Karpas-422 (cell line): ENCODE measurements at regions not wholly inside any gene's neighbourhood (a gene's known extent, or its start where the extent isn't known, plus 50 kb on each side); places are given as distances from the start of the nearest gene placed in this dataset.

ENCODE experiments used
- DNase-seq: peaks from one replicate; pipeline ENCODE4 v3.0.0-alpha.2; 2015
- H2AFZ ChIP-seq: fragments of 200-600 bp; sonication (generic); 2 replicates; pipeline ENCODE4 v1.6.1; 2014; ENCODE audit warnings: antibody characterized with exemption, low read length, mixed read lengths
- H3K27ac ChIP-seq: fragments of 200-600 bp; sonication (generic); 2 replicates; pipeline ENCODE4 v1.5.1; 2014; ENCODE audit warnings: mild to moderate bottlenecking, low read length, moderate library complexity
- H3K27me3 ChIP-seq: fragments of 200-600 bp; sonication (generic); 2 replicates; pipeline ENCODE4 v1.6.1; 2014; ENCODE audit warnings: low read length, mixed read lengths
- H3K36me3 ChIP-seq: fragments of 200-600 bp; sonication (generic); 2 replicates; pipeline ENCODE4 v1.6.1; 2014; ENCODE audit warnings: low read length, mixed read lengths; ENCODE audit not compliant: insufficient read depth
- H3K4me1 ChIP-seq: fragments of 200-600 bp; sonication (generic); 2 replicates; pipeline ENCODE4 v1.6.1; 2014; ENCODE audit warnings: mild to moderate bottlenecking, low read length, mixed read lengths
- H3K4me2 ChIP-seq: fragments of 200-600 bp; sonication (generic); 2 replicates; pipeline ENCODE4 v1.6.1; 2014; ENCODE audit warnings: low read length, low read depth, mild to moderate bottlenecking; ENCODE audit not compliant: poor library complexity, severe bottlenecking
- H3K4me3 ChIP-seq: fragments of 200-600 bp; sonication (generic); 2 replicates; pipeline ENCODE4 v1.5.1; 2014; ENCODE audit warnings: mild to moderate bottlenecking, antibody characterized with exemption, low read length, mixed read lengths
- H3K79me2 ChIP-seq: fragments of 200-600 bp; sonication (generic); 2 replicates; pipeline ENCODE4 v1.6.1; 2014; ENCODE audit warnings: mild to moderate bottlenecking, low read length, mixed read lengths
- H3K9ac ChIP-seq: fragments of 200-600 bp; sonication (generic); 2 replicates; pipeline ENCODE4 v1.6.0; 2014; ENCODE audit warnings: low read length
- H3K9me2 ChIP-seq: fragments of 200-600 bp; sonication (generic), shearing (Covaris generic); replicated peaks from 2 replicates; pipeline ENCODE4 v1.6.0; 2014; ENCODE audit warnings: mild to moderate bottlenecking, low read length, moderate library complexity; ENCODE audit not compliant: insufficient read depth
- H3K9me3 ChIP-seq: fragments of 300-700, 200-600 bp; sonication (generic); 2 replicates; pipeline ENCODE4 v1.6.1; 2014; ENCODE audit warnings: low read length, mixed read lengths
- H4K20me1 ChIP-seq: fragments of 200-600 bp; sonication (generic); 2 replicates; pipeline ENCODE4 v1.6.1; 2014; ENCODE audit warnings: mild to moderate bottlenecking, antibody characterized with exemption, low read length, low read depth; ENCODE audit not compliant: insufficient read depth

GRCh38 chr3:23113455-23114171, 89.5 kb upstream of the UBE2E2 start:
- Histone ChIP-seq H3K4me3 (no peak overlapping the region), H3K27ac (no peak overlapping the region), H3K9ac (no peak overlapping the region), H3K27me3 (no peaks in the 10 kb centered on the region), H3K36me3 (no peaks in the 10 kb centered on the region), H3K4me2 (no peak overlapping the region), H3K9me3 (no peaks in the 10 kb centered on the region), H3K9me2 (no peaks in the 10 kb centered on the region), H3K4me1 (no peaks in the 10 kb centered on the region), H2AFZ (no peak overlapping the region), H4K20me1 (no peaks in the 10 kb centered on the region), H3K79me2 (no peaks in the 10 kb centered on the region)
- DNase-seq: no peak

- Histone ChIP-seq H3K4me3 (no peak overlapping the region), H3K36me3 (no peaks in the 10 kb centered on the region), H2AFZ (no peak overlapping the region), H3K9me2 (no peaks in the 10 kb centered on the region), H3K27me3 (no peaks in the 10 kb centered on the region), H3K4me2 (no peak overlapping the region), H4K20me1 (no peaks in the 10 kb centered on the region), H3K4me1 (no peaks in the 10 kb centered on the region), H3K27ac (no peak overlapping the region), H3K9ac (no peak overlapping the region), H3K9me3 (no peaks in the 10 kb centered on the region), H3K79me2 (no peaks in the 10 kb centered on the region)
- DNase-seq: no peak
These were observed 88.7 kb upstream of the UBE2E2 start for GRCh38 chr3:23114432-23114831.

DNA sequence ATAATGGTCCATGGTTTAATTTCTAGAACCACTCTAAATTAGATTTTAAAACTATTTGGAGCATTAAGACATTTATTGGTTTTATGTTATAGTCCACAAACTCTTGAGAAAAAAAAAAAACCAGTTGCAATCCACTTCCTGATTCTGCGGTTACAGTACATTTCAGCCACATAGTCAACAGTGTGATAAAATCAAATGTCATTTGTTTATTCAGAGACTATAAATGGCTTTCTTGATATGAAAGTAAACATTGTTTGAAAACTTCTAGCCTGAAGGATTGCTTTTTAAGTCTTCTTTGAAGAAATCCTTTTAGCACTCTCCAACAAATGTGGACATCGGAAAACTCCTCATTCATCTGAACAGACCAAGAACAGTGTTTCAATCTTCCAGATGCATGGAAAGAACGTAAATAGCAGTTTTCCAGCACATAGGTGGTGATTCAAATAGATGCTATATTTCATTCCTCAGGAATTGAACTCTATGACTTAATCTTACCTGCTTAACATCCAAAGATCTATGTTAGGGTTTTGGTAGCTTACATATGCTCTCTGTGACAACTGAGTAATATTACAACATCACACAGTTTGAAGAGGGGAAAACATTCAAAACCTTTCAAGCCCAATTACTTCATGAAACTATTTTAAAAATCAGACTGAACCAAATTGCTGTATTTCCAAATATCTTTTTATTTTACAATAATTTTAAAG, 87.8 kb upstream of the UBE2E2 start:
- Histone ChIP-seq H3K79me2 (no peaks in the 10 kb centered on the region), H3K27me3 (no peaks in the 10 kb centered on the region), H3K4me1 (no peaks in the 10 kb centered on the region), H3K27ac (no peak overlapping the region), H3K9me3 (no peaks in the 10 kb centered on the region), H3K4me3 (no peak overlapping the region), H3K36me3 (no peaks in the 10 kb centered on the region), H3K4me2 (no peak overlapping the region), H4K20me1 (no peaks in the 10 kb centered on the region), H3K9ac (no peak overlapping the region), H2AFZ (no peak overlapping the region), H3K9me2 (no peaks in the 10 kb centered on the region)
- DNase-seq: no peak

GRCh38 chr3:23116081-23116837, 86.9 kb upstream of the UBE2E2 start:
- Histone ChIP-seq H3K27ac (no peak overlapping the region), H3K36me3 (no peaks in the 10 kb centered on the region), H4K20me1 (no peaks in the 10 kb centered on the region), H3K79me2 (no peaks in the 10 kb centered on the region), H3K9me2 (no peaks in the 10 kb centered on the region), H3K9ac (no peak overlapping the region), H3K4me3 (no peak overlapping the region), H2AFZ (no peak overlapping the region), H3K4me1 (no peaks in the 10 kb centered on the region), H3K4me2 (no peak overlapping the region), H3K27me3 (no peaks in the 10 kb centered on the region), H3K9me3 (no peaks in the 10 kb centered on the region)
- no peak for DNase-seq

GRCh38 chr3:23117856-23118255, 85.3 kb upstream of the UBE2E2 start:
- Histone ChIP-seq H3K36me3 (no peaks in the 10 kb centered on the region), H3K27ac (no peak overlapping the region), H3K9ac (no peak overlapping the region), H3K4me1 (no peaks in the 10 kb centered on the region), H3K79me2 (no peaks in the 10 kb centered on the region), H3K4me3 (no peak overlapping the region), H3K9me3 (no peaks in the 10 kb centered on the region), H3K9me2 (no peaks in the 10 kb centered on the region), H4K20me1 (no peaks in the 10 kb centered on the region), H3K4me2 (no peak overlapping the region), H2AFZ (no peak overlapping the region), H3K27me3 (no peaks in the 10 kb centered on the region)
- DNase-seq: no peak

DNA sequence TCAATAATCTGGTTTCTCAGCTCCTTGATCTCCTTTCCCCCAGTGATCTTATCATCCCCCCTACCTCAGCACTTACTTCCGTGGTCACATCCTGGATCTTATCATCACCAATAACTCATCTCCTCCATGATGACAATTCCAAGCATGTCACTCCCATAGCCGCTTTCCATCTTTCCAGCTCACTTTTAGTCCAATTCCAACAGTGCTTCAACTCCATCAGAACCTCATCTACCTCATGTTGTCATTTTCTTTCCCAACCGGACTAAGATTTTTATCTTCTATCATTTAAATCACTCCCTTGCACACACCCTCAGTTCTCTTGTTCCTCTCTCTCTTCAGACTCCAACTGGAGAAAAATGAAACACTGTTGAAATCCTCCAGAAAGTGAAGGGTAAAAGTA, 75.9 kb upstream of the UBE2E2 start:
- no peak overlapping the region for H3K4me2 ChIP-seq
- no peak for DNase-seq
- H3K4me1 ChIP-seq: no peaks in the 10 kb centered on the region
- no peak overlapping the region for H3K9ac ChIP-seq
- H4K20me1 ChIP-seq: no peaks in the 10 kb centered on the region
- H3K36me3 ChIP-seq: no peaks in the 10 kb centered on the region
- H3K4me3 ChIP-seq: no peak overlapping the region
- no peaks in the 10 kb centered on the region for H3K27me3 ChIP-seq
- no peaks in the 10 kb centered on the region for H3K9me3 ChIP-seq
- H3K27ac ChIP-seq: no peak overlapping the region
- no peaks in the 10 kb centered on the region for H3K9me2 ChIP-seq
- H3K79me2 ChIP-seq: no peaks in the 10 kb centered on the region
- no peak overlapping the region for H2AFZ ChIP-seq

GRCh38 chr3:23128655-23129054, 74.5 kb upstream of the UBE2E2 start:
- no peaks in the 10 kb centered on the region for H3K9me2 ChIP-seq
- no peak overlapping the region for H3K4me2 ChIP-seq
- H3K27me3 ChIP-seq: no peaks in the 10 kb centered on the region
- H3K9me3 ChIP-seq: no peaks in the 10 kb centered on the region
- no peaks in the 10 kb centered on the region for H3K79me2 ChIP-seq
- H3K27ac ChIP-seq: no peak overlapping the region
- H3K9ac ChIP-seq: no peak overlapping the region
- no peak overlapping the region for H3K4me3 ChIP-seq
- no peaks in the 10 kb centered on the region for H3K4me1 ChIP-seq
- no peak overlapping the region for H2AFZ ChIP-seq
- no peaks in the 10 kb centered on the region for H4K20me1 ChIP-seq
- H3K36me3 ChIP-seq: no peaks in the 10 kb centered on the region
- DNase-seq: no peak

DNA sequence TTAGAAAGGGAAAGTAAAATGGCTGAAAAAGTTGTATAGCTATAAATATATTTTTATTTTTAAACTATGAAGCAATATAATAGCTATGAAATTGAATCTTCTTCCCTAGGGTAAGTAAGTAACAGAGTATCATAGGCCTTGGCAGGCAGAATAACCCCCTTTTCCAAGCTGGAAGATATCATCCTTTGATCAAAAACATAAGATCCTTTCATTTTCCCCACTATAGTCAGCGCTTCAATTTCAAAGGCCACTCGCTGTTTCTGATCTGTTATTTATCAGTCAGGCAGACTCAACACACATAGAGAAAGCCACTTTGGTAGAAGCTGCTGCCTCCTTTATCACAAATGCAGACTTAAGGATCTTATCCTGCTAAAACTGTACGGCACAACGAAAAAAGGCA, 74.0 kb upstream of the UBE2E2 start:
- H3K4me3 ChIP-seq: no peak overlapping the region
- no peaks in the 10 kb centered on the region for H3K9me3 ChIP-seq
- H3K4me1 ChIP-seq: no peaks in the 10 kb centered on the region
- no peaks in the 10 kb centered on the region for H3K27me3 ChIP-seq
- H3K27ac ChIP-seq: no peak overlapping the region
- no peaks in the 10 kb centered on the region for H4K20me1 ChIP-seq
- no peak overlapping the region for H3K9ac ChIP-seq
- no peaks in the 10 kb centered on the region for H3K9me2 ChIP-seq
- DNase-seq: no peak
- H3K79me2 ChIP-seq: no peaks in the 10 kb centered on the region
- H3K4me2 ChIP-seq: no peak overlapping the region
- no peak overlapping the region for H2AFZ ChIP-seq
- H3K36me3 ChIP-seq: no peaks in the 10 kb centered on the region
